ENCODE measurements at regions not wholly inside any gene's neighbourhood (a gene's known extent, or its start where the extent isn't known, plus 50 kb on each side); places are given as distances from the start of the nearest gene placed in this dataset.

DNA sequence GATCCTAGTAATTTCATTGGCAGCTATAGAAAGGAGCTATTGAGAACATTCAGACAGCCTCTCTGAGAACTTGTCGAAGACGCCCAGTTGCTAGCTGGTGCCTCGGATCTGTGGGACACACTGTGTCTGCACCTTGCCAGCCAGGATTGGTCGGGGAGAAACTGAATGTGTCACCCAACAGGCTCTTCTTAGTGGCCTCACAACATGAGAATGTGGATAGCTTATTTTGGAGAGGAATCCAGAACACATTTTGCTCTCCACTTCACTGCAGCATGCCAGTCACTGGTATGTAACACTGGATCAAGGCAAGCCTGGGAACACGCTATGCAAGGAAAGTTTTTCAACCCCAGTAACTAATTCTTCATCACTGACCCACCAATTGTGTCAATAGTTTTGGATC, 89.5 kb upstream of the TRPC3 start:
- no peak for TF ChIP-seq POLR2AphosphoS5 (IDR thresholded peaks at IDR 0.05)
- TF ChIP-seq, protein P1, sequence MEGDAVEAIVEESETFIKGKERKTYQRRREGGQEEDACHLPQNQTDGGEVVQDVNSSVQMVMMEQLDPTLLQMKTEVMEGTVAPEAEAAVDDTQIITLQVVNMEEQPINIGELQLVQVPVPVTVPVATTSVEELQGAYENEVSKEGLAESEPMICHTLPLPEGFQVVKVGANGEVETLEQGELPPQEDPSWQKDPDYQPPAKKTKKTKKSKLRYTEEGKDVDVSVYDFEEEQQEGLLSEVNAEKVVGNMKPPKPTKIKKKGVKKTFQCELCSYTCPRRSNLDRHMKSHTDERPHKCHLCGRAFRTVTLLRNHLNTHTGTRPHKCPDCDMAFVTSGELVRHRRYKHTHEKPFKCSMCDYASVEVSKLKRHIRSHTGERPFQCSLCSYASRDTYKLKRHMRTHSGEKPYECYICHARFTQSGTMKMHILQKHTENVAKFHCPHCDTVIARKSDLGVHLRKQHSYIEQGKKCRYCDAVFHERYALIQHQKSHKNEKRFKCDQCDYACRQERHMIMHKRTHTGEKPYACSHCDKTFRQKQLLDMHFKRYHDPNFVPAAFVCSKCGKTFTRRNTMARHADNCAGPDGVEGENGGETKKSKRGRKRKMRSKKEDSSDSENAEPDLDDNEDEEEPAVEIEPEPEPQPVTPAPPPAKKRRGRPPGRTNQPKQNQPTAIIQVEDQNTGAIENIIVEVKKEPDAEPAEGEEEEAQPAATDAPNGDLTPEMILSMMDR (IDR thresholded peaks at IDR 0.05), result no peak

All from gastroesophageal sphincter (tissue), 3 donors.